ENCODE measurements at regions not wholly inside any gene's neighbourhood (a gene's known extent, or its start where the extent isn't known, plus 50 kb on each side); places are given as distances from the start of the nearest gene placed in this dataset.

DNA sequence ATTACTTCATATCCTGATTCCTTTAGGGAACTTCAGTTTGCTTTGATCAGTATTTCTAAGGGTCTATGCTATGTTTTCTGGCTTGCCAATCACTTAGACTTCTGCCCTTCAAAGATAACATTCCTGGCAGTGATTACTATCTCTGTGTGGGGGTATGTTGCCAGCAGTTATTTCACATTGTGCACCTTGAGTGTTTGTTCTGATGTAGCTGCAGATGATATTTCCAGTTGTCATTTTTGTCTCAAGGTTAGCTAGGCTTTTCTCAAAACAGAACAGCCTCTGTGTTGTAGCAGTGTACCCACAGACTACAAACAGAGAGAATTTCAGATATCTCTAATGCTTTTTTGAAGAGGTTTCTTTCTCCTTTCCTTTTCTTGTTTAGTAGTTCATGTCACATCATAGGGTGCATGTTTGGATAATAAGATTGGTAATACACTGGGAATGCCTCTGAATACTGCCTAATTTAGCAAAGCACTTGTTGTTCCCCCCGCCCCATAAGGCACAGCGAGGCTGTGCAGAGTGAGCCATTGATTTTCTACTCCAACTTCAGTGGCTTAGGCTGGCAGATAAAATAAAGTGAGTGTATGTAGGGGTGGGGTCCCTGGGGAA lies 134.7 kb upstream of the AGR3 start:
- H3K27ac ChIP-seq (ENCODE audit: insufficient read depth, low read length, poor library complexity, severe bottlenecking), result no peak overlapping the region
- no peak overlapping the region for H3K4me3 ChIP-seq (ENCODE audit: insufficient read depth, low read depth, low read length, poor library complexity, severe bottlenecking)
- no peak for DNase-seq

DNA sequence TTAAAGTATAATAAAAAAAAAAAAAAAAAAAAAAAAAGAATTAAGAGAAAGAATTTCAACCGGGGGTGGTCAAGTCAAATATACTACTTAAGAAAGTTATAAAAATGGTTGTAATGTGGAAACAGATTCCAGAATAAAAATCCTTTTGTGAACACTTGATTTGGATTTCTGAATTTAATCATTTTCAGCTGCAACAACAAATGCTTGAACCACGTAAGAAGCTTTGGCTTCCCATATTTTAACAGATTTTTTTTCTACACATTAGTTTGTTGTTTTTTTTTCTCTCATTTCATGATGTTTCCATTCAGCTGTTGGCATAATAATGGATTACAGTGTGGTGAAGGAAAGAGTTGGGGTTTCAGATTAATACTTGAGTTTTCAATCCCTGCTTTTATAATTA lies 137.3 kb upstream of the AGR3 start:
- no peak overlapping the region for H3K27ac ChIP-seq (ENCODE audit: insufficient read depth, low read length, poor library complexity, severe bottlenecking)
- H3K27me3 ChIP-seq (replicated peaks; ENCODE audit: control insufficient read depth, insufficient read depth, low read length, poor library complexity, severe bottlenecking), result no peaks in the 10 kb centered on the region
- no peak for DNase-seq
- H3K4me1 ChIP-seq (ENCODE audit: control insufficient read depth, insufficient read depth, low read length, poor library complexity, severe bottlenecking), result no peaks in the 10 kb centered on the region
- no peaks in the 10 kb centered on the region for H3K36me3 ChIP-seq (ENCODE audit: control insufficient read depth, insufficient read depth, low read length)
- H3K4me3 ChIP-seq (ENCODE audit: insufficient read depth, low read depth, low read length, poor library complexity, severe bottlenecking), result no peak overlapping the region
- H3K9me3 ChIP-seq (ENCODE audit: control insufficient read depth, low read length), result no peaks in the 10 kb centered on the region

More for the DNA sequence above, 134.7 kb upstream of the AGR3 start:
- H3K4me1 ChIP-seq (ENCODE audit: control insufficient read depth, insufficient read depth, low read length, poor library complexity, severe bottlenecking), result no peaks in the 10 kb centered on the region
- H3K36me3 ChIP-seq (ENCODE audit: control insufficient read depth, insufficient read depth, low read length), result no peaks in the 10 kb centered on the region
- no peaks in the 10 kb centered on the region for H3K27me3 ChIP-seq (replicated peaks; ENCODE audit: control insufficient read depth, insufficient read depth, low read length, poor library complexity, severe bottlenecking)
- H3K9me3 ChIP-seq (ENCODE audit: control insufficient read depth, low read length), result no peaks in the 10 kb centered on the region

DNA sequence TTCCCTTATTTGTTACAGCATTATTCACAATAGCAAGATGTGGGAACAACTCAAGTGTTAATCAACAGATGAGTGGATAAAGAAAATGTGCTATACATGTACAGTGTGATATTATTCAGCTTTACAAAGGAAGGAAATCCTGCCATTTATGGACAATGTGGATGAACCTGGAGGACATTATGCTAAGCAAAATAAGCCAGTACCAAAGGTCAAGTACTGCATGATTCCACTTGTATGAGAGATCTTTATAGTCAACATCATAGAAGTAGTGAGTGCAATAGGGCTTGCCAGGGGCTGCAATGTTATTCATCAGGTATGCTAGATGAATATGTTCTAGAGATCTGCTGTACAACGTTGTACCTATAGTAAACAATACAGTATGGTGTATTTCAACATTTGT lies 138.5 kb upstream of the AGR3 start:
- DNase-seq, result no peak
- no peak overlapping the region for H3K27ac ChIP-seq (ENCODE audit: insufficient read depth, low read length, poor library complexity, severe bottlenecking)

DNA sequence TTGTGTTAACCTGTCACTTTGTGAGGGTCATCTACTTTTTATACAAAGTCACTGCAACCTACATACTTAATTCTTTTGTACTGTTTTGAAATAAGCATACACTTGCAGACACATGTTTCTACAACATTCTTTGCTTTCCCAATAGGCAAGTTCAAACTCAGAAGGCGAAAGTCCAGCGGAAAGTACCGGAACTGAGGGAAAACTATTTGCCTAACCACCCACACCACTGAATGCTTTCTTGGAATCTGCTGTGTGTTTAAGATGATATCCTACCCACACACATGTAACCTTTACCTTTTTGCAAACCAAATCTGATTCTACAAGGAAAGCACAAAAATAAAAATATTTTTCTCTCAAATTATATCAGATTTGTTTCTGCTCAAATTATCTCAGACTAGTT lies 139.4 kb upstream of the AGR3 start:
- H3K36me3 ChIP-seq (ENCODE audit: control insufficient read depth, insufficient read depth, low read length), result no peaks in the 10 kb centered on the region
- H3K4me1 ChIP-seq (ENCODE audit: control insufficient read depth, insufficient read depth, low read length, poor library complexity, severe bottlenecking), result no peaks in the 10 kb centered on the region
- no peak for DNase-seq
- H3K4me3 ChIP-seq (ENCODE audit: insufficient read depth, low read depth, low read length, poor library complexity, severe bottlenecking), result no peak overlapping the region
- no peak overlapping the region for H3K27ac ChIP-seq (ENCODE audit: insufficient read depth, low read length, poor library complexity, severe bottlenecking)
- H3K27me3 ChIP-seq (replicated peaks; ENCODE audit: control insufficient read depth, insufficient read depth, low read length, poor library complexity, severe bottlenecking), result no peaks in the 10 kb centered on the region
- H3K9me3 ChIP-seq (ENCODE audit: control insufficient read depth, low read length), result no peaks in the 10 kb centered on the region

More for the DNA sequence above, 138.5 kb upstream of the AGR3 start:
- H3K36me3 ChIP-seq (ENCODE audit: control insufficient read depth, insufficient read depth, low read length), result no peaks in the 10 kb centered on the region
- no peaks in the 10 kb centered on the region for H3K4me1 ChIP-seq (ENCODE audit: control insufficient read depth, insufficient read depth, low read length, poor library complexity, severe bottlenecking)
- no peaks in the 10 kb centered on the region for H3K9me3 ChIP-seq (ENCODE audit: control insufficient read depth, low read length)
- no peak overlapping the region for H3K4me3 ChIP-seq (ENCODE audit: insufficient read depth, low read depth, low read length, poor library complexity, severe bottlenecking)
- no peaks in the 10 kb centered on the region for H3K27me3 ChIP-seq (replicated peaks; ENCODE audit: control insufficient read depth, insufficient read depth, low read length, poor library complexity, severe bottlenecking)

DNA sequence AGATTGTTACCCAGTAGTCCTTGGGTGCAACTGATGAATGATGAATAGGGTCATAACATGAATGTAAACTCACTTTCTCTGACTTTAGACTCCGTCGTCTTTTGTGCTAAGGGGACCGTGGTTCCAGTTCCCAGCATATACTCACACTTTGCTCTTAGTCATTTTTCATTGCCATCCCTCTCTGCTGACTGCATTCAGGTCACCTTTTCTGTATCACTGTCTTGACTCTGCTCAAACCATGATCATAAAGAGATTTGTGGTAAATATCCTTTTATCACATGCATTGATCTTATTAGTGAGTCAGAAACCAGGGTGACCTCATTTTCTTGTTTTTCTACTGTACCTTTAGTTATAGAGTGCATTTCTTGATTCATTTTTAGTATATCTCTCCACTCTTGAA lies 141.1 kb upstream of the AGR3 start:
- peak overlapping the region; percentile 26 for H3K27ac ChIP-seq (ENCODE audit: insufficient read depth, low read length, poor library complexity, severe bottlenecking)
- H3K9me3 ChIP-seq (ENCODE audit: control insufficient read depth, low read length), result no peaks in the 10 kb centered on the region
- H3K4me3 ChIP-seq (ENCODE audit: insufficient read depth, low read depth, low read length, poor library complexity, severe bottlenecking), result no peak overlapping the region
- DNase-seq, result no peak
- H3K36me3 ChIP-seq (ENCODE audit: control insufficient read depth, insufficient read depth, low read length), result no peaks in the 10 kb centered on the region
- no peaks in the 10 kb centered on the region for H3K4me1 ChIP-seq (ENCODE audit: control insufficient read depth, insufficient read depth, low read length, poor library complexity, severe bottlenecking)
- H3K27me3 ChIP-seq (replicated peaks; ENCODE audit: control insufficient read depth, insufficient read depth, low read length, poor library complexity, severe bottlenecking), result no peaks in the 10 kb centered on the region

DNA sequence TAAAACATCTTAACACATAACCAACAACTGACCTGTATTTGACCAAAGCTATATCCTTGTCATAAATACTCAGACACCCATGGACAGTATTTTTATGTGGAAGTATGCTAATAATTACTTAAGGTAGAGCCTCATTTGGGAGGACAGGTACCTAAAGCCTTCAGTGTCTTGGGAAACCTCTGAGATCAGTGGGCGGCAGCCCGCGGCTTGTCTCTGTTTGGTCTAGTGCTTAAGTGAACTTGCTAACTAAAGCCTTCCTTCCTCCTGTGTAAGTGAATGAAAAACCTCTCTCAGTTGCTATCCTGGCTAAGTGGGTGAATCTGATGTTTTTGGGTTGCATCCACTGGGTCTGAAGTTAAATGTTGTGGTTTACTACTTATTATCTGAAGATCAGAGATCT lies 144.5 kb upstream of the AGR3 start:
- H3K27me3 ChIP-seq (replicated peaks; ENCODE audit: control insufficient read depth, insufficient read depth, low read length, poor library complexity, severe bottlenecking), result no peaks in the 10 kb centered on the region
- H3K27ac ChIP-seq (ENCODE audit: insufficient read depth, low read length, poor library complexity, severe bottlenecking), result no peak overlapping the region
- no peaks in the 10 kb centered on the region for H3K9me3 ChIP-seq (ENCODE audit: control insufficient read depth, low read length)
- no peaks in the 10 kb centered on the region for H3K4me1 ChIP-seq (ENCODE audit: control insufficient read depth, insufficient read depth, low read length, poor library complexity, severe bottlenecking)
- no peak overlapping the region for H3K4me3 ChIP-seq (ENCODE audit: insufficient read depth, low read depth, low read length, poor library complexity, severe bottlenecking)
- no peaks in the 10 kb centered on the region for H3K36me3 ChIP-seq (ENCODE audit: control insufficient read depth, insufficient read depth, low read length)
- no peak for DNase-seq

DNA sequence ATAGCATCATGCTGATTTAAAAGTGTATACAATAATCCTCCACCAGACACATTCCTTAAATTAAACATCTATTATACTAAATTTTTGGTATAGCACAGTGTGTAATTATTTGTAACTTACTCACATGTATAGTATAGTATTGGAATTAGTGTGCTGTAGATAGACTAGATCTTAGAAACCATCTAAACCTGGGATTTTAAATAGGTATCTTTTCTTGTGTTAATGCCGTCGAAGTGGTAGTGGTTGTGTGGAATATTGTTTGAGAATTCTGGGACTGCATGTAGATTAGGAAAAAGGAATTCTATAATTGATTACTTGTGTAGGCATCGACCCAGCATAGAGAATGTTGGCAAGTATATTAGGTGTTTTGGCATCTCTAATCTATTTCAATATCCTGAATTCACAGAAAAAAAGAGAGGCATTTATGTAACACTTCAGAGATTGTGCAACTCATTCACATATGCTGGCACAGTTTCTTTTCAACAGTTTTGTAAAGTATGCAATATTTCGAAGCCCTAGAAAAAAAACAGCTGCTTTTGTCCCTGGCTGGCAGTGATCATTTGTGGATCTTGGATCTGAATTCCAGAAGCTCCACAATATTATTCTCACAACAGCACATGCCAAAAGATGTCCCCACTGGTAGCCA lies 145.5 kb upstream of the AGR3 start:
- Histone ChIP-seq H3K27me3 (replicated peaks; ENCODE audit: control insufficient read depth, insufficient read depth, low read length, poor library complexity, severe bottlenecking) (no peaks in the 10 kb centered on the region), H3K36me3 (ENCODE audit: control insufficient read depth, insufficient read depth, low read length) (no peaks in the 10 kb centered on the region), H3K4me3 (ENCODE audit: insufficient read depth, low read depth, low read length, poor library complexity, severe bottlenecking) (no peak overlapping the region), H3K27ac (ENCODE audit: insufficient read depth, low read length, poor library complexity, severe bottlenecking) (no peak overlapping the region), H3K4me1 (ENCODE audit: control insufficient read depth, insufficient read depth, low read length, poor library complexity, severe bottlenecking) (no peaks in the 10 kb centered on the region), H3K9me3 (ENCODE audit: control insufficient read depth, low read length) (no peaks in the 10 kb centered on the region)
- DNase-seq, result no peak

DNA sequence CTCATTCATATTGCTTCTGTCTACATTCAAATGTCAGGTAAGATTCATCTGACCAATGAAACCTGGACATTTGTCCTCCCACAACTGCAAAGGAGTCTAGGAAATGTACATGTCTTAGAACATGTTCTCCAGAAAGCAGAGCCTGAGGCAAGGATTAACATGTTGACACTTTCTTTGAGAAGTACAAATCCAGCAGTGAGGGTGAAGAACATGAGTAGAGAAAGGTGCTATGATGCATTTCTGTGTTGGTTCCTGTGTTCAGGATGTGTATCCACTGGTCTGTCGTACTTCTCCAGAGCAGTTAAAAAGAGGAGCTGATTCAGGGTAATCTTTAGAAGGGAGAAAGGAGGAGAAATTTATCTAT lies 146.0 kb upstream of the AGR3 start:
- no peak for DNase-seq
- Histone ChIP-seq H3K4me3 (ENCODE audit: insufficient read depth, low read depth, low read length, poor library complexity, severe bottlenecking) (no peak overlapping the region), H3K9me3 (ENCODE audit: control insufficient read depth, low read length) (no peaks in the 10 kb centered on the region), H3K27ac (ENCODE audit: insufficient read depth, low read length, poor library complexity, severe bottlenecking) (no peak overlapping the region), H3K36me3 (ENCODE audit: control insufficient read depth, insufficient read depth, low read length) (no peaks in the 10 kb centered on the region), H3K4me1 (ENCODE audit: control insufficient read depth, insufficient read depth, low read length, poor library complexity, severe bottlenecking) (no peaks in the 10 kb centered on the region), H3K27me3 (replicated peaks; ENCODE audit: control insufficient read depth, insufficient read depth, low read length, poor library complexity, severe bottlenecking) (no peaks in the 10 kb centered on the region)

DNA sequence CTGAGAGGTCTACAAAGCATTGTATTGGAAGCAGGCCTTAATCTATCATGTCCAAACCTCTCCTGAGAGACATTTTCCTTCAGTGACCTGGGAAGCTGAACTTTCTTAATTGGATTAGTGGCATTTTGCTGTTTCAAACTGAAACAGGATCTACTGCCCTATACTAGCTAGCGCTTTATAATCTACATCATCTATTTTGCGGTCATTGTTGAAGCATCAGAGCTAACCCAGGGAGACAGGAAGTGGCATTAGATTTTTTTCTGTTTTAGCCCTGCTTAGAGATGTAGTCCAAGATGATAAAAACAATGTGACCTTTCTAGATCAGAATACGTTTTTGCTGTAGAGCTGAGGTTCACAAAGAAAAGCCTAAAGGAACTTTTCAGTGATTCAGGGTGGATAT lies 147.4 kb upstream of the AGR3 start:
- no peaks in the 10 kb centered on the region for H3K4me1 ChIP-seq (ENCODE audit: control insufficient read depth, insufficient read depth, low read length, poor library complexity, severe bottlenecking)
- H3K4me3 ChIP-seq (ENCODE audit: insufficient read depth, low read depth, low read length, poor library complexity, severe bottlenecking), result no peak overlapping the region
- peak overlapping the region; percentile 43 for H3K27ac ChIP-seq (ENCODE audit: insufficient read depth, low read length, poor library complexity, severe bottlenecking)
- H3K27me3 ChIP-seq (replicated peaks; ENCODE audit: control insufficient read depth, insufficient read depth, low read length, poor library complexity, severe bottlenecking), result no peaks in the 10 kb centered on the region
- H3K9me3 ChIP-seq (ENCODE audit: control insufficient read depth, low read length), result no peaks in the 10 kb centered on the region
- no peak for DNase-seq
- no peaks in the 10 kb centered on the region for H3K36me3 ChIP-seq (ENCODE audit: control insufficient read depth, insufficient read depth, low read length)

DNA sequence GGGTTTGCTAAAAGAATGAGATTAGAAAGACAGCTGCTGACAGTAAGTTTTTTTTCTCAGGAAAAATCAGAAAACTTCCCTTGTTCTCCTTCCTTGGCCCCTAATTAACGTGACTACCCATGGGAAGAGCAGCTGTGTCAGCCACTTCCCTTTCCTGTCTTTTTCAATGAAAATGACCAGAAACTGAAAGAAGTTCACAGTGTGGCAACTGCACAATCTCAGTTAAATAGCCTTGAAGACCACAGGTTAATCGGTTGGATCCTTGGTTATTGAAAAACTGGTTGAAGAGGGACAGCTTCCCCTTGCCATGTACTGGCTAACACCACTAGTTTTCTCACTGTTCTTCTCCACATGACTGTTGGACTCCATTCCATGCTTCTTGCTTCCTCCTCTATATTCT lies 148.8 kb upstream of the AGR3 start:
- H3K27ac ChIP-seq (ENCODE audit: insufficient read depth, low read length, poor library complexity, severe bottlenecking), result no peak overlapping the region
- DNase-seq, result no peak

More for the DNA sequence above, 148.8 kb upstream of the AGR3 start:
- Histone ChIP-seq H3K9me3 (ENCODE audit: control insufficient read depth, low read length) (no peaks in the 10 kb centered on the region), H3K4me3 (ENCODE audit: insufficient read depth, low read depth, low read length, poor library complexity, severe bottlenecking) (no peak overlapping the region), H3K36me3 (ENCODE audit: control insufficient read depth, insufficient read depth, low read length) (no peaks in the 10 kb centered on the region), H3K27me3 (replicated peaks; ENCODE audit: control insufficient read depth, insufficient read depth, low read length, poor library complexity, severe bottlenecking) (no peaks in the 10 kb centered on the region), H3K4me1 (ENCODE audit: control insufficient read depth, insufficient read depth, low read length, poor library complexity, severe bottlenecking) (no peaks in the 10 kb centered on the region)

All from effector memory CD4-positive, alpha-beta T cell (primary cell).